NB4 (cell line): ENCODE measurements at regions not wholly inside any gene's neighbourhood (a gene's known extent, or its start where the extent isn't known, plus 50 kb on each side); places are given as distances from the start of the nearest gene placed in this dataset.

Experiments
- CTCF ChIP-seq: IDR thresholded peaks from one replicate; pipeline ENCODE4 v1.5.1; 2012; ENCODE audit warnings: low read depth, low read length
- MAX ChIP-seq: IDR thresholded peaks from 2 replicates; pipeline ENCODE4 v1.6.1; 2011; ENCODE audit warnings: low read depth, low read length
- MYC ChIP-seq: IDR thresholded peaks from 2 replicates; pipeline ENCODE4 v1.6.1; 2011; ENCODE audit warnings: low read depth, low read length
- POLR2A ChIP-seq: IDR thresholded peaks from 2 replicates; pipeline ENCODE4 v1.6.1; 2011; ENCODE audit warnings: mild to moderate bottlenecking; ENCODE audit not compliant: insufficient read length; ENCODE audit errors: extremely low read depth

- TF ChIP-seq CTCF (no peak), POLR2A (no peak), MAX (no peak), MYC (no peak)
Observed at GRCh38 chr3:27535809-27536392, 51.7 kb upstream of the SLC4A7 start.
